Activated T-helper 1 cell treated with anti-CD3 and anti-CD28 coated beads, Interleukin-2, amount 50 U/mL, for 16 hours (primary cell): ENCODE measurements at regions not wholly inside any gene's neighbourhood (a gene's known extent, or its start where the extent isn't known, plus 50 kb on each side); places are given as distances from the start of the nearest gene placed in this dataset.

ENCODE experiments used
- DNase-seq, 2 donors: peaks; one replicate each; pipeline ENCODE4 v3.0.0-alpha.2; 2020; ENCODE audit warnings: low read depth in 1 of 2, low spot score in 1 of 2

- no peak for DNase-seq
Measured at GRCh38 chr10:31754803-31755624, 173.6 kb downstream of the ARHGAP12 start.

GRCh38 chr10:31753681-31754080 lies 174.9 kb downstream of the ARHGAP12 start:
- no peak for DNase-seq

GRCh38 chr10:31752170-31752569 lies 176.5 kb downstream of the ARHGAP12 start:
- DNase-seq = no peak

- DNase-seq = no peak
Measured at GRCh38 chr10:31751738-31752080, 176.9 kb downstream of the ARHGAP12 start.

- no peak for DNase-seq
Measured at GRCh38 chr10:31751051-31751737, 177.4 kb downstream of the ARHGAP12 start.

GRCh38 chr10:31749981-31750840 lies 178.4 kb downstream of the ARHGAP12 start:
- no peak for DNase-seq

- no peak for DNase-seq
Measured at GRCh38 chr10:31749301-31749700, 179.3 kb downstream of the ARHGAP12 start.

GRCh38 chr10:31745612-31746376 lies 182.8 kb downstream of the ARHGAP12 start:
- peak in 1 of 2 donors; percentile 31 for DNase-seq

GRCh38 chr10:31744025-31744424 lies 184.6 kb downstream of the ARHGAP12 start:
- no peak for DNase-seq

- no peak for DNase-seq
Measured at GRCh38 chr10:31742255-31742654, 186.4 kb downstream of the ARHGAP12 start.

- no peak for DNase-seq
Measured at GRCh38 chr10:31741473-31741872, 187.2 kb downstream of the ARHGAP12 start.

GRCh38 chr10:31739711-31740110 lies 188.9 kb downstream of the ARHGAP12 start:
- no peak for DNase-seq

GRCh38 chr10:31739146-31739545 lies 189.5 kb downstream of the ARHGAP12 start:
- DNase-seq = no peak

GRCh38 chr10:31731711-31732110 lies 196.9 kb downstream of the ARHGAP12 start:
- no peak for DNase-seq

- DNase-seq = no peak
Measured at GRCh38 chr10:31730776-31731175, 197.9 kb downstream of the ARHGAP12 start.

- DNase-seq = no peak
Measured at GRCh38 chr10:31728698-31729224, 199.9 kb downstream of the ARHGAP12 start.

- no peak for DNase-seq
Measured at GRCh38 chr10:31725436-31725835, 203.2 kb downstream of the ARHGAP12 start.

- no peak for DNase-seq
Measured at GRCh38 chr10:31724296-31724695, 204.3 kb downstream of the ARHGAP12 start.

- DNase-seq = no peak
Measured at GRCh38 chr10:31723106-31723750, 205.4 kb downstream of the ARHGAP12 start.

- no peak for DNase-seq
Measured at GRCh38 chr10:31721096-31721495, 207.5 kb downstream of the ARHGAP12 start.
